ENCODE measurements at regions not wholly inside any gene's neighbourhood (a gene's known extent, or its start where the extent isn't known, plus 50 kb on each side); places are given as distances from the start of the nearest gene placed in this dataset.

GRCh38 chr10:2030046-2030445 lies 292.7 kb upstream of the ADARB2 start:
- TF ChIP-seq EP300 (IDR thresholded peaks at IDR 0.05) (no peak), CTCF (IDR thresholded peaks at IDR 0.05) (no peak), POLR2AphosphoS5 (IDR thresholded peaks at IDR 0.05) (no peak)
